PFSK-1 (cell line): ENCODE measurements at regions not wholly inside any gene's neighbourhood (a gene's known extent, or its start where the extent isn't known, plus 50 kb on each side); places are given as distances from the start of the nearest gene placed in this dataset.

Experiments used
- FOXP2 ChIP-seq: optimal IDR thresholded peaks from 2 replicates; pipeline ENCODE3; 2011; ENCODE audit warnings: borderline replicate concordance, control low read depth, inconsistent platforms; ENCODE audit not compliant: insufficient read depth; ENCODE audit errors: extremely low read length, extremely low read depth
- POLR2AphosphoS5 ChIP-seq: IDR thresholded peaks from 2 replicates; pipeline ENCODE4 v1.6.1; 2012; ENCODE audit warnings: low read depth, mild to moderate bottlenecking, control low read depth, low read length, moderate library complexity
- REST ChIP-seq, 2 experiments: IDR thresholded peaks; 2 replicates each; pipeline versions ENCODE4 v1.6.1 to v1.8.0; 2011 to 2012; ENCODE audit warnings: low read depth in 2 of 2, low read length in 2 of 2, control low read depth in 1 of 2, inconsistent platforms in 1 of 2, mild to moderate bottlenecking in 1 of 2, moderate library complexity in 1 of 2; ENCODE audit not compliant: insufficient read depth in 1 of 2
- SIN3A ChIP-seq: IDR thresholded peaks from 2 replicates; pipeline ENCODE4 v1.6.1; 2012; ENCODE audit warnings: mild to moderate bottlenecking, low read length, moderate library complexity, borderline replicate concordance; ENCODE audit not compliant: insufficient read depth
- TAF1 ChIP-seq: IDR thresholded peaks from 2 replicates; pipeline ENCODE4 v1.6.1; 2012; ENCODE audit warnings: low read length, control low read depth, borderline replicate concordance; ENCODE audit not compliant: insufficient read depth

GRCh38 chr18:2207294-2207693, 364.0 kb downstream of the METTL4 start:
- TF ChIP-seq TAF1 (no peak), FOXP2 (no peak), SIN3A (no peak), POLR2AphosphoS5 (no peak), REST (IDR thresholded peaks at IDR 0.05; ENCODE audit: insufficient read depth in 1 of 2, low read depth in 2 of 2, low read length in 2 of 2) (no peak)

GRCh38 chr18:2212598-2213205, 358.6 kb downstream of the METTL4 start:
- TF ChIP-seq TAF1 = no peak
- no peak for TF ChIP-seq FOXP2
- TF ChIP-seq REST (IDR thresholded peaks at IDR 0.05; ENCODE audit: insufficient read depth in 1 of 2, low read depth in 2 of 2, low read length in 2 of 2) = no peak
- TF ChIP-seq POLR2AphosphoS5 = no peak
- no peak for TF ChIP-seq SIN3A

GRCh38 chr18:2213905-2214304, 357.4 kb downstream of the METTL4 start:
- TF ChIP-seq POLR2AphosphoS5 (no peak), SIN3A (no peak), FOXP2 (no peak), TAF1 (no peak), REST (IDR thresholded peaks at IDR 0.05; ENCODE audit: insufficient read depth in 1 of 2, low read depth in 2 of 2, low read length in 2 of 2) (no peak)

- TF ChIP-seq SIN3A = no peak
- no peak for TF ChIP-seq REST (IDR thresholded peaks at IDR 0.05; ENCODE audit: insufficient read depth in 1 of 2, low read depth in 2 of 2, low read length in 2 of 2)
- no peak for TF ChIP-seq FOXP2
- no peak for TF ChIP-seq TAF1
- no peak for TF ChIP-seq POLR2AphosphoS5
Observed at GRCh38 chr18:2217356-2217755, 353.9 kb downstream of the METTL4 start.
